ENCODE measurements at regions not wholly inside any gene's neighbourhood (a gene's known extent, or its start where the extent isn't known, plus 50 kb on each side); places are given as distances from the start of the nearest gene placed in this dataset.

GRCh38 chr5:21237461-21237860, 1249.5 kb upstream of the CDH18 start:
- Histone ChIP-seq H3K36me3 (ENCODE audit: control insufficient read depth, insufficient read depth, low read length) (no peaks in the 10 kb centered on the region), H3K27me3 (replicated peaks; ENCODE audit: control insufficient read depth, insufficient read depth, low read length) (no peaks in the 10 kb centered on the region), H3K4me3 (replicated peaks; ENCODE audit: low read depth, low read length) (no peak overlapping the region)
- TF ChIP-seq CTCF (IDR thresholded peaks at IDR 0.05; ENCODE audit: insufficient read depth, low read length, poor library complexity, severe bottlenecking): no peak
- DNase-seq (ENCODE audit: extremely low read depth, insufficient read length): no peak

GRCh38 chr5:21236971-21237427, 1249.0 kb upstream of the CDH18 start:
- DNase-seq (ENCODE audit: extremely low read depth, insufficient read length): no peak
- Histone ChIP-seq H3K36me3 (ENCODE audit: control insufficient read depth, insufficient read depth, low read length) (no peaks in the 10 kb centered on the region), H3K27me3 (replicated peaks; ENCODE audit: control insufficient read depth, insufficient read depth, low read length) (no peaks in the 10 kb centered on the region), H3K4me3 (replicated peaks; ENCODE audit: low read depth, low read length) (no peak overlapping the region)
- TF ChIP-seq CTCF (IDR thresholded peaks at IDR 0.05; ENCODE audit: insufficient read depth, low read length, poor library complexity, severe bottlenecking): no peak

- TF ChIP-seq CTCF (IDR thresholded peaks at IDR 0.05; ENCODE audit: insufficient read depth, low read length, poor library complexity, severe bottlenecking): no peak
Measured at GRCh38 chr5:21236104-21236503, 1248.1 kb upstream of the CDH18 start.

GRCh38 chr5:21225223-21226064, 1237.4 kb upstream of the CDH18 start:
- no peaks in the 10 kb centered on the region for H3K36me3 ChIP-seq (ENCODE audit: control insufficient read depth, insufficient read depth, low read length)
- no peak for TF ChIP-seq CTCF (IDR thresholded peaks at IDR 0.05; ENCODE audit: insufficient read depth, low read length, poor library complexity, severe bottlenecking)
- H3K4me3 ChIP-seq (replicated peaks; ENCODE audit: low read depth, low read length): no peak overlapping the region
- H3K27me3 ChIP-seq (replicated peaks; ENCODE audit: control insufficient read depth, insufficient read depth, low read length): no peaks in the 10 kb centered on the region
- no peak for DNase-seq (ENCODE audit: extremely low read depth, insufficient read length)

More at GRCh38 chr5:21236104-21236503, 1248.1 kb upstream of the CDH18 start:
- H3K27me3 ChIP-seq (replicated peaks; ENCODE audit: control insufficient read depth, insufficient read depth, low read length): no peaks in the 10 kb centered on the region
- H3K4me3 ChIP-seq (replicated peaks; ENCODE audit: low read depth, low read length): no peak overlapping the region
- DNase-seq (ENCODE audit: extremely low read depth, insufficient read length): no peak
- H3K36me3 ChIP-seq (ENCODE audit: control insufficient read depth, insufficient read depth, low read length): no peaks in the 10 kb centered on the region

- Histone ChIP-seq H3K4me3 (replicated peaks; ENCODE audit: low read depth, low read length) (no peak overlapping the region), H3K36me3 (ENCODE audit: control insufficient read depth, insufficient read depth, low read length) (no peaks in the 10 kb centered on the region), H3K27me3 (replicated peaks; ENCODE audit: control insufficient read depth, insufficient read depth, low read length) (no peaks in the 10 kb centered on the region)
- DNase-seq (ENCODE audit: extremely low read depth, insufficient read length): no peak
- no peak for TF ChIP-seq CTCF (IDR thresholded peaks at IDR 0.05; ENCODE audit: insufficient read depth, low read length, poor library complexity, severe bottlenecking)
Measured at GRCh38 chr5:21221616-21222015, 1233.6 kb upstream of the CDH18 start.

Data from GM06990 (cell line).